ENCODE measurements at regions not wholly inside any gene's neighbourhood (a gene's known extent, or its start where the extent isn't known, plus 50 kb on each side); places are given as distances from the start of the nearest gene placed in this dataset.
"Not testable (repeated sequence)": the region's sequence is repeated elsewhere in the genome, so short reads cannot be mapped to it uniquely, and the experiment has no call there.

- no peak for DNase-seq
Measured at GRCh38 chr7:115178835-115179234, 256.9 kb downstream of the MDFIC start.

- DNase-seq, result no peak
Measured at GRCh38 chr7:115177823-115178222, 255.9 kb downstream of the MDFIC start.

- no peak for DNase-seq
Measured at GRCh38 chr7:115177103-115177502, 255.2 kb downstream of the MDFIC start.

GRCh38 chr7:115172397-115172796 lies 250.5 kb downstream of the MDFIC start:
- not testable (repeated sequence) for DNase-seq

GRCh38 chr7:115153769-115154477 lies 232.0 kb downstream of the MDFIC start:
- no peak for DNase-seq

DNA sequence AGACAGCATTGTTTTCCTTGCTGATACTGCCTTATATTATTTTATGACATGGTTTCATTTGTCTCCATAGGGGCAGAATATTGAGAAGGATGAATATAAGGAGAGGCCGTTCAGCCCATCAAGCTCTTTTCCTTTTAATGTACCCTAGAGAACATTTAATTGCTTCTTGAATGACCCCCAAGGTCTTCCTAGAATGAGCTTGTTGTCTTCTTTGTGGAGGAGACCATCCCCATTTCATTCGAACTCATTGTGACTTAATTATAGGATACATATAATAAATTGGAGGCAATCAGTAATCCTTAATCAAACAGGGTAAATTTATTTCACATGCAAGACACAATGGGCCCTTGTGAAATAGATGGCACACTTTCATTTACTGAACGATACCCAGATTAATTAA lies 231.3 kb downstream of the MDFIC start:
- no peak for DNase-seq

GRCh38 chr7:115146148-115146547 lies 224.3 kb downstream of the MDFIC start:
- no peak for DNase-seq

GRCh38 chr7:115145512-115145911 lies 223.6 kb downstream of the MDFIC start:
- DNase-seq, result no peak

DNA sequence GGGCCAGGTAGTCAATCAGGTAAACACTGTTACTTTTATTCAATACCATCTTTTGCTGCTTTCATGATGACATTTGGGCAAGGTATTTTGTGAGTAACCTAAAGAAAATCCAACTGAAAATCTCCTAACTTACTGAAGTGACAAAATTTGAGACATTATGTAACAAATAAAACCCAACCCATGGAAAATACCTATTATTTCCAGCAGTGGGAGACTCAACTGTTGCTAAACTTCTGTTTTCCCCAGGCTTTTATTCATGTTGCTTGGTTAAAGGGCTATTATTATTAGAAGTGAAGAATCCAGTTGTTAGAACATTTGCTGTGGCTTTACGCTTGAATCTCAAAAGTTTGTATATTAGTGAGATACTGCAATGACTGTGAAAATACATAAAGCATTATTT lies 215.9 kb downstream of the MDFIC start:
- DNase-seq, result no peak

- DNase-seq, result no peak
Measured at GRCh38 chr7:115136796-115137443, 215.0 kb downstream of the MDFIC start.

DNA sequence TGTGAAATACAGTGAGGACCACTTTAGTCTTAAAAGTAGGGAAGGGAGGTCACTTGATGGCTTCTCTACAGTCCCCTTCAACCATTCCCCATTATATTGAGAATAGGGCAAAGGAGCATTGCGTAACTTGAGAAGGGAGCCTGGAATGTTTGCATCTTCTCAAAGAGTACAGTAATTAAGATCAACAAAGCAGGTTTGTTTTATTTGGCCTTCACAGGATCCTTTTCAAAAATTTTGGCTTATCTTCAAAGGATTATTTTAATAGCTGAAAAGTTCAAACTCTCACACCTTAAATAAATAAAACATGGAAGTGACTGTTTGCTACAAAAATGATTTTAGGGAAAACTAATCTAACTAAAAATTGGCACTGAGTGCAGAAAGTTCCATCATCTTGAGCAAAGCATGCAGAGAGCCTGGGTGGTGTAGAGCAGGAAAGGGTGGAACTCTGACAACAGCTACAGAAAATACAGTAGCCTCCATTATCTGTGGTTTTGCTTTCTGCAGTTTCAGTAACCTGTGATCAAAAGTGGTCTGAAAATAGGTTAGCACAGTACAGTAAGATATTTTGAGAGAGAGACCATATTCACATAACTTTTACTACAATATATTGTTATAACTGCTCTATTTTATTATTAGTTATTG lies 214.0 kb downstream of the MDFIC start:
- DNase-seq, result no peak

- DNase-seq, result no peak
Measured at GRCh38 chr7:115135146-115135545, 213.3 kb downstream of the MDFIC start.

GRCh38 chr7:115133248-115133647 lies 211.4 kb downstream of the MDFIC start:
- DNase-seq, result no peak

DNA sequence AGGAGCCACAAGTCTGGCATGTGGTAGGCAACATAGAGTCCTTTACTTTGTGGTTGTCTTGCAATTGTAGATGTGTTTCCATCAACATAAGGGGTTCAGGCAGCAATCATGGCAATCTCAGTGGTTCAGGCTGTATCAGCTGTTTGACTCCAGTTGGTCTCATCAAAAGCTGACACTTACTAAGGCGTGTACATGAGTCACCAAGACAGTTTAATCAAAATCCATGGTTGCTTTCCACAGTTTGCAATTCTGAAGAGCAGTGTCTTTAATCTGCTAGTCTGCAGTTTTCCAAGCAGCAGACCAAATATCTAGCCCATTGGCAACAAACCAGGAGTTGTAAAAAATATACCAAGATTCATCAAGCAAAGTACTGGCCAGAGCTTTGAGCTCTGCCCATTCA lies 210.2 kb downstream of the MDFIC start:
- DNase-seq, result no peak

DNA sequence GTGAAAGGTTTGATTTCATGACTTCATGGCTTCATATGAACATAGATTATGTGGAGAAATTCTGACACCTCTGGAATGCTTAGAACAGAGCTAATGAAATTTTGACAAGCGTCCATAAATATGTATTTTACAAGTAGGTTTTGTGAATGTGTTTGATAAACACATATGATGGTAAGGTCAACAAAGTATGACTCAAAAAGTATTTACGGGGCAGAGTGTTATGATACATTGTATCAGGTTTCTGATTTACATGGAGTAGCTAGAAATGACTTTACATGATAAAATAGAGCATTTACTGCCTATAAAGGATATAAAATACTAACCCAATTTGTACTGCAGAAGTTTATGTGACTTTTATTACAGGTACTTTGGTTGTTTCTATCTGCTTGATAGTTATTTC lies 206.3 kb downstream of the MDFIC start:
- DNase-seq, result no peak

DNA sequence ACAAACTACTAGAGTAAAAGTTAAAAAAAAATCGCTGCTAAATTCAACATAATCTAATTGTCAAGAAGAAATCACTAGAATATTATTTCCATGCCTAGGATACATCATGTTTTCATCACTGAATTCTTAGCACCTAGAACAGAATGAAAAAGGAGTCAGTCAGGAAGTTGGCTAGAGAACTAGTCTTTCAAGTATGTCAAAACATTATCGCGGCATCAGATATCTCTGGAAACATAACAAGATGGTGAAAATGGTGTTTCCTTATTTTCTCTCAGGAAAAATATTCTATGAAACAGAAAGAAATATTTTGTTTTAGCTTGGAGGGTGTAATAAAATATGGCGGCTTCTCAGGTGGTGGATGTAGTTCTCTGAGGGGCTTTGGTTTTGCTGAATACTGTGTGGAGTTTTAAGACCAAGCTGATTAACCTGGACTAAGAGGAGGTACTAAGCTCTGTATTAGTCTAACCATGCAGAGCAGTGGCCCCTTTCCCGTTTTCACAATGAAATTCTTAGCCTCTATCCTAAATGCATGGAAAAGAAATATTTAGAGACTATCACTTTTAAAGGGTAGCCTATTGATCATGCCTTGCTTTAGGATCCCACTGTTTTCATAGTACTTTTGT lies 205.6 kb downstream of the MDFIC start:
- DNase-seq, result no peak

GRCh38 chr7:115125750-115126149 lies 203.9 kb downstream of the MDFIC start:
- no peak for DNase-seq

- DNase-seq, result no peak
Measured at GRCh38 chr7:115125312-115125711, 203.4 kb downstream of the MDFIC start.

DNA sequence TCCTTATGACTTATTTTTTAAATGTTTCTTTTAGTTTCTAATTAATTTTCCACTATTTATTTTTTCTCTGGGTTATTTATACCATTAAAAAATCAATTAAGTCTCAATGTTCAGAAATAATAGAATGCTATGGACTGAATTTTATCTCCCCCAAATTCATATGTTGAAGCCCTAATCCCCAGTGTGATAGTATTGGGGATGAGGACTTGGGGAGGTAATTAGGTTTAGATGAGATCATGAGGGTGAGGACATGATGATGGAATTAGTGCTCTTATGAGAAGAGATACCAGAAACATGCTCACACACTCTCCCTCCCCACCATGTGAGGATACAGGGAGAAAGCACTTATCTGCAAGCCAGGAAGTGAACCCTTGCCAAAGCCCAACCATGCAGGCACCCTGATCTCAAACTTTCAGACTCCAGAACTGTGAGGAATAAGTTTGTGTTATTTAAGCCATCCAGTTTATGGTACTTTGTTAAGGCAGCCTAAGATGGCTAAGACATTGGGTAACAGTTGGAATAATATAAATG lies 202.6 kb downstream of the MDFIC start:
- DNase-seq, result no peak

DNA sequence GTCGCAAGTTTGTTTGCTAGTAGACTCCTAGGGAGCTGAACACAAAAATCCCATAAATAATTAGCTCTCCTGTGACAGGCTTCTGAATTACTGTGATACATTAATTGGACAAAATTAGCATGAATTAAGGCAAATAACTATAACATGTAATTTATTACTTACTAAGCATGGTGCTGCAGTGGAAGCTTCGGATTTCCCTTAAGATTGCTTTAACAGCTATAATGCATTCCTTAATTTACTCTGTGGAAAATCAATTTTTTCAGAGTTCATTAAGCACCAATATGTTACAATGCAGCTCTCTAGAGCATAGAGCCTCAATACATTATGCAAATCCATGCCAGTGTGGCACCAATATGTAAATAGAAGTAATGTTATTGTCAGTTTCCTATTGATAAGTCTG lies 201.5 kb downstream of the MDFIC start:
- no peak for DNase-seq

DNA sequence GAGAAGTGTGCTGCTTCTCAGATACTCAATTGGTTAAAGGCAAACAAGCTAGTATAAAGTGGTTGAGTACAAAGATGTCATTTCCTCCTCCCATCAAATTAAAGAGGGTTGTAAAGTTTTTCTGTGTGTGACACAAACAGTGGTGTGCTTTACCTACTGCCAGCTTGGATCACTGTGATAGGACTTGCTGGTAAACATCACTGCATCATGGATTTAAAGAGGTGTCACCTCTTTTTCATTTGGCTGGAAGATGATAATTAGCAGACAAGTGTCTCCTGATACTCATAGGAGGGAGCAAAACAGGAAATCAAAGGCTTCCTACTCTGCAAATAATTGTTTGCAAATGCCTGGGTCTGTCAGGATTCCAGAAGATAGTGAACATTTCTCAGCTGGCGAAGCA lies 200.5 kb downstream of the MDFIC start:
- DNase-seq, result no peak

- DNase-seq, result no peak
Measured at GRCh38 chr7:115117748-115118147, 195.9 kb downstream of the MDFIC start.
